ENCODE measurements at regions not wholly inside any gene's neighbourhood (a gene's known extent, or its start where the extent isn't known, plus 50 kb on each side); places are given as distances from the start of the nearest gene placed in this dataset.

GRCh38 chr4:180465364-180465763 lies 1777.8 kb upstream of the TENM3 start:
- no peak for DNase-seq (ENCODE audit: low read depth)
- no peak overlapping the region for H3K4me3 ChIP-seq (ENCODE audit: low read depth, low read length)
- TF ChIP-seq CTCF (IDR thresholded peaks at IDR 0.05; ENCODE audit: insufficient read depth, low read depth, low read length): no peak

- DNase-seq (ENCODE audit: low read depth): no peak
- no peak overlapping the region for H3K4me3 ChIP-seq (ENCODE audit: low read depth, low read length)
- no peak for TF ChIP-seq CTCF (IDR thresholded peaks at IDR 0.05; ENCODE audit: insufficient read depth, low read depth, low read length)
These were observed 1760.2 kb upstream of the TENM3 start for GRCh38 chr4:180483036-180483435.

- DNase-seq (ENCODE audit: low read depth): no peak
- H3K4me3 ChIP-seq (ENCODE audit: low read depth, low read length): no peak overlapping the region
- TF ChIP-seq CTCF (IDR thresholded peaks at IDR 0.05; ENCODE audit: insufficient read depth, low read depth, low read length): no peak
These were observed 1757.8 kb upstream of the TENM3 start for GRCh38 chr4:180485407-180485806.

GRCh38 chr4:180486342-180486741 lies 1756.9 kb upstream of the TENM3 start:
- no peak overlapping the region for H3K4me3 ChIP-seq (ENCODE audit: low read depth, low read length)
- TF ChIP-seq CTCF (IDR thresholded peaks at IDR 0.05; ENCODE audit: insufficient read depth, low read depth, low read length): no peak
- DNase-seq (ENCODE audit: low read depth): no peak

- no peak for TF ChIP-seq CTCF (IDR thresholded peaks at IDR 0.05; ENCODE audit: insufficient read depth, low read depth, low read length)
- no peak for DNase-seq (ENCODE audit: low read depth)
These were observed 1753.4 kb upstream of the TENM3 start for GRCh38 chr4:180489787-180490186.

GRCh38 chr4:180491210-180491609 lies 1752.0 kb upstream of the TENM3 start:
- no peak overlapping the region for H3K4me3 ChIP-seq (ENCODE audit: low read depth, low read length)
- TF ChIP-seq CTCF (IDR thresholded peaks at IDR 0.05; ENCODE audit: insufficient read depth, low read depth, low read length): no peak
- no peak for DNase-seq (ENCODE audit: low read depth)

More at GRCh38 chr4:180489787-180490186, 1753.4 kb upstream of the TENM3 start:
- H3K4me3 ChIP-seq (ENCODE audit: low read depth, low read length): no peak overlapping the region

GRCh38 chr4:180493299-180493698 lies 1749.9 kb upstream of the TENM3 start:
- no peak for DNase-seq (ENCODE audit: low read depth)
- TF ChIP-seq CTCF (IDR thresholded peaks at IDR 0.05; ENCODE audit: insufficient read depth, low read depth, low read length): no peak

More at GRCh38 chr4:180493299-180493698, 1749.9 kb upstream of the TENM3 start:
- no peak overlapping the region for H3K4me3 ChIP-seq (ENCODE audit: low read depth, low read length)
